Osteocyte (in vitro differentiated cells): ENCODE measurements at regions not wholly inside any gene's neighbourhood (a gene's known extent, or its start where the extent isn't known, plus 50 kb on each side); places are given as distances from the start of the nearest gene placed in this dataset.
A peak's percentile ranks its signal among the peaks of the same experiment; 100 is the strongest.

Experiments used
- DNase-seq: peaks from one replicate; pipeline ENCODE4 v3.0.0; 2021; ENCODE audit warnings: mixed read lengths; ENCODE audit not compliant: unreplicated experiment; ENCODE audit errors: extremely low spot score
- H3K27ac Mint-ChIP-seq: one replicate; pipeline ENCODE4 v1.8.0; 2021; ENCODE audit warnings: mild to moderate bottlenecking, mixed read lengths; ENCODE audit not compliant: unreplicated experiment
- H3K27me3 Mint-ChIP-seq: one replicate; pipeline ENCODE4 v1.8.0; 2021; ENCODE audit warnings: mixed read lengths; ENCODE audit not compliant: unreplicated experiment
- H3K36me3 Mint-ChIP-seq: one replicate; pipeline ENCODE4 v1.8.0; 2021; ENCODE audit warnings: mixed read lengths; ENCODE audit not compliant: unreplicated experiment
- H3K4me1 Mint-ChIP-seq: one replicate; pipeline ENCODE4 v1.8.0; 2021; ENCODE audit warnings: mixed read lengths; ENCODE audit not compliant: unreplicated experiment
- H3K4me3 Mint-ChIP-seq: one replicate; pipeline ENCODE4 v1.8.0; 2021; ENCODE audit warnings: mild to moderate bottlenecking, moderate library complexity, mixed read lengths; ENCODE audit not compliant: unreplicated experiment
- H3K9me3 Mint-ChIP-seq: one replicate; pipeline ENCODE4 v1.8.0; 2021; ENCODE audit warnings: mixed read lengths; ENCODE audit not compliant: unreplicated experiment
- TF ChIP-seq, protein P1 (sequence below): fragments of 200-600 bp; sonication (generic); IDR thresholded peaks from 2 replicates; pipeline ENCODE4 v1.5.0; 2021; ENCODE audit warnings: antibody characterized with exemption, mild to moderate bottlenecking, moderate library complexity

DNA sequence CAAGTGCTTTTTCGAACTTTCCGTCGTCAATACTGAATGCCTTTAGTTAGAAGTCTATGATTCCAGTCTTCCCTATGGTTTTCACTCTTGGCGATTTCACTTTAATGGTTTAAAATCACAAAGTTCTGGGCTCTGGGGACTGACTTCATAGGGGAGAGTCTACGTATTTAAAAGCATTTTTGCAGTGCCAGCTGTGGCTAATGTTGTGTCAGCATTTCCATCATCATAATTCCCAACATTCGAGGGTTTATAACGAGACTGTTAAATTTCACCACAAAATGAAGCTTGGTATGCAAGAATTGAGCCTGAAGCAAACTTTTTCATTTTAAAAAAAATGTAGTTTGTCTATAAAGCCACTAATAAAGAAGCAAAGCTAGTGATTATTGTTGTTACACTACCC, 242.7 kb downstream of the SOX4 start:
- Mint-ChIP-seq H3K4me3 (no peak overlapping the region), H3K9me3 (no peaks in the 10 kb centered on the region), H3K27ac (peak overlapping the region; percentile 60), H3K36me3 (no peaks in the 10 kb centered on the region), H3K4me1 (peaks cover 30% of the 10 kb centered on the region), H3K27me3 (no peaks in the 10 kb centered on the region)
- TF ChIP-seq, protein P1, sequence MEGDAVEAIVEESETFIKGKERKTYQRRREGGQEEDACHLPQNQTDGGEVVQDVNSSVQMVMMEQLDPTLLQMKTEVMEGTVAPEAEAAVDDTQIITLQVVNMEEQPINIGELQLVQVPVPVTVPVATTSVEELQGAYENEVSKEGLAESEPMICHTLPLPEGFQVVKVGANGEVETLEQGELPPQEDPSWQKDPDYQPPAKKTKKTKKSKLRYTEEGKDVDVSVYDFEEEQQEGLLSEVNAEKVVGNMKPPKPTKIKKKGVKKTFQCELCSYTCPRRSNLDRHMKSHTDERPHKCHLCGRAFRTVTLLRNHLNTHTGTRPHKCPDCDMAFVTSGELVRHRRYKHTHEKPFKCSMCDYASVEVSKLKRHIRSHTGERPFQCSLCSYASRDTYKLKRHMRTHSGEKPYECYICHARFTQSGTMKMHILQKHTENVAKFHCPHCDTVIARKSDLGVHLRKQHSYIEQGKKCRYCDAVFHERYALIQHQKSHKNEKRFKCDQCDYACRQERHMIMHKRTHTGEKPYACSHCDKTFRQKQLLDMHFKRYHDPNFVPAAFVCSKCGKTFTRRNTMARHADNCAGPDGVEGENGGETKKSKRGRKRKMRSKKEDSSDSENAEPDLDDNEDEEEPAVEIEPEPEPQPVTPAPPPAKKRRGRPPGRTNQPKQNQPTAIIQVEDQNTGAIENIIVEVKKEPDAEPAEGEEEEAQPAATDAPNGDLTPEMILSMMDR: no peak
- no peak for DNase-seq

DNA sequence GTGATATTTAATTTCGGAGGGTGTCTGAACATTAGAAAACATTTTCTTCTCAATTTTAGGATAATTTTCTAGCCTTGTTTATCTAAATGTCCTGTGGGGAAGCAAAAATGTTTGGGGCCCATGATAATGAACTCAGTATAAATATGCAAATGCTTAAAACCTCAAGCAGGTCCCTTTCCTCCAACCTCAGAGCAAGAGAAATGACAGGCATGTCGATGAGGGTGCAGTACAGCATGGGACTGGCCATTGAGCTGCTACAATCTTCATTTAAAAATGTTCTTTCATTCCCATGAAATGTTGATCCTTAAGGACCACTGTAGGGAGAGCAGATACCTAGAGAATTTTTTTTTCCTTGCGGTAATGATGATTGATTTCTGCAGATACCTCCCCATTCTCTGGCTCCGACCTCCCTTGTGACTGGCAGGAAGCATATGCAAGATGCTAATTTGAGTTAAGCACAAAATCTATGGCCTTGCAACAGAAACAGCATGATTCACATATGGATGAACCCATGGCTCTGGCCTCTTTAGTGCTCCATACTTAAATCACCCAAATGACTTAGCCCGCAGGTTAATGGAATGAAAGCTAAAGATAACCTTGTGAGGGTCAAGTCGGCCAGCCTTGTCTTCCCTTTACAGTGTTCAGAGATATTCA, 243.3 kb downstream of the SOX4 start:
- no peak for DNase-seq
- TF ChIP-seq, protein P1: no peak
- H3K27me3 Mint-ChIP-seq: no peaks in the 10 kb centered on the region
- H3K27ac Mint-ChIP-seq: no peak overlapping the region
- no peaks in the 10 kb centered on the region for H3K36me3 Mint-ChIP-seq
- H3K4me3 Mint-ChIP-seq: no peak overlapping the region
- H3K9me3 Mint-ChIP-seq: no peaks in the 10 kb centered on the region
- peaks cover 23% of the 10 kb centered on the region for H3K4me1 Mint-ChIP-seq

DNA sequence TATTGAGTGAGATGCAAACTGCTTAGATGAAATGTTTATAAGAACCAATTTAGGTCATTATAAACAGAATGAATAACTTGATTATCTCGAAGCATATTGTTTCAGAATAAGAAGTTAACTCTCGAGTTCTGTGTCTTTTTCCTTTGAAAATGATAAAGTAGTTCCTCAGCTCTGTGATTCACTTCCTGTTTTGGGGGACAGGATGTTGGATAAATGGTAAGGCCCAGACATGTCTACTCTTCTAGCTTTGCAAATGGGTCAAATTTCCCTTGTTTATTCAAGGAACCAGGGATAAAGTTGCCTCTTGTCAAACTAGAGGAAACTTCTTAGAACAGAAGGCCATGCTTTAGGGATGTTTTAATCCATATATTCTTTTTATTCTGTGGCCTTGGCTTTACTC, 246.9 kb downstream of the SOX4 start:
- TF ChIP-seq, protein P1: no peak
- no peaks in the 10 kb centered on the region for H3K36me3 Mint-ChIP-seq
- no peak for DNase-seq
- H3K27me3 Mint-ChIP-seq: peaks cover 2% of the 10 kb centered on the region
- no peak overlapping the region for H3K4me3 Mint-ChIP-seq
- H3K4me1 Mint-ChIP-seq: peaks cover 19% of the 10 kb centered on the region
- no peak overlapping the region for H3K27ac Mint-ChIP-seq
- no peaks in the 10 kb centered on the region for H3K9me3 Mint-ChIP-seq

DNA sequence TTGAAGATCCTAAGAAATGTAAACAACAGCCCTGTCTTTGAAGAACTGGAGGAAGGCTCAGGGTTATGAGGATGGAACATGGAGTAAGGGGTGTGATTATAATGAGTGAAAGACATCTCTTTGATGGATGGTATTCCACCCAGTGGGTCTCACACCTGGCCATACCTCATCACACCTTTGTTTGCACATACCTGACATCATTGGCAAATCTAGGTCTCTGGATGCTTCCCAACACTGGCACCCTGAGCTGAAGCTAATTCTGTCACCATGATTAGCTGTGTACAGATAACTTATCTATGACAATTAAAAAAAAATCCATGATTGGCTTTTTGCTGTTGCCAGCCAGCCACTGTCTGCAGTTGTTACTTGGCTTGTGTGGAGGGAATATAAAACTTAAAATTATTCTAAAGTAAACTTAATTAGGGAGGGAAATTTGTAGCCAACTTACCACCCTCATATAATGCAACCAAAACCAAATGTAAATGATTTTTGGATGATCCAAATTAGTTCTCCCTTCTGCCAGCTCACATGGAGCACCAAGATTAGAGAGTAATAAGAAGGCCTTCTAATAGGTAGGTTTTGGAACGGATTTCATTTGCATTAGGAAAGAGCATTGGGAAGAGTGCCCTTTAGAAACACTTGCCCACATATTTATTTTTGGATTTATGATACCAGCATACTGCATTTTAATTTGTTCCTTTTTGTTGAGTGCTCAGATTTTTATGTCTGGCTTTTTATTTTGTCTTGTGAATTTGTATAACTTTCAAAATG, 249.5 kb downstream of the SOX4 start:
- DNase-seq: no peak
- Mint-ChIP-seq H3K27ac (no peak overlapping the region), H3K36me3 (no peaks in the 10 kb centered on the region), H3K4me3 (no peak overlapping the region), H3K27me3 (peaks cover 2% of the 10 kb centered on the region), H3K4me1 (peaks cover 12% of the 10 kb centered on the region), H3K9me3 (no peaks in the 10 kb centered on the region)
- TF ChIP-seq, protein P1: no peak

DNA sequence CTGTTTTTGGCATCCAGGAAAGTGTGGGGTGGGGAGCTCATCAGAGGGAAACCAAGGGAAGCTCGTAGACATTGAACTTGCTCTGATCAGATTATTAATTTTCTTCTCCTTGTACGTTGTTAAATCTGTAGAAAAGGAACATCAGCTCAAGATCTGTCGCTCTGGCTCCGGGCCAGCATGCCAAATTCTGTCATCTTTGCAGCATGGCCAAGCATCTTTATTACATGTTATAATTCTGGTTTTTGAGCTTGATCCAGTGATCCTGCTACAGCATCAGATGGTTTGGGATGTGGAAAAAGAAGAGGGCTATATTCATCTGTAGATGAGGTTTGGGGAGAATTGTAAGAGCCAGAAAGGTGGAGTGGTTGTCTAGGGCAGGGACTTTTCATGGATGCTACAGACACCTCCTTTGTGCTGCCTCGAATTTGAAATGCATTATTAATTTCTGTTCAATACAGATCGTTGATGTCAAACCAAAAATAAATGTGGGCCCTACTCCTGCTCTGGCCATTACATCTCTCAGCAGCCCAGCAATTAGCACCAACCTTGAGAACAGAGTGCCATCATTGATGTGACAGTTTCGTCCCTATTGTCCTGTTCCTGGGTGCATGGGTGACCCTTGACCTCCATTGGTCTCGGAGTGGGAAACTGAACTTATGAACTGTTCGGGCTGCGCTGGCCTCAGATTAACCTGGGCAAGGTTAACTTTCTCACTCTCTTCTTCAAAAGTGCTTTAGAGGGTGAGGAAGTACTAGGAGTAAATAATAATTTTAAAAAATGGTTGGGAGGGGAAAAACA, 250.8 kb downstream of the SOX4 start:
- Mint-ChIP-seq H3K27ac (no peak overlapping the region), H3K4me3 (no peak overlapping the region), H3K4me1 (peaks cover 12% of the 10 kb centered on the region), H3K36me3 (peaks cover 2% of the 10 kb centered on the region), H3K9me3 (peaks cover 4% of the 10 kb centered on the region), H3K27me3 (peaks cover 2% of the 10 kb centered on the region)
- DNase-seq: no peak
- TF ChIP-seq, protein P1: no peak
